ENCODE measurements at regions not wholly inside any gene's neighbourhood (a gene's known extent, or its start where the extent isn't known, plus 50 kb on each side); places are given as distances from the start of the nearest gene placed in this dataset.
A peak's percentile ranks its signal among the peaks of the same experiment; 100 is the strongest.

DNA sequence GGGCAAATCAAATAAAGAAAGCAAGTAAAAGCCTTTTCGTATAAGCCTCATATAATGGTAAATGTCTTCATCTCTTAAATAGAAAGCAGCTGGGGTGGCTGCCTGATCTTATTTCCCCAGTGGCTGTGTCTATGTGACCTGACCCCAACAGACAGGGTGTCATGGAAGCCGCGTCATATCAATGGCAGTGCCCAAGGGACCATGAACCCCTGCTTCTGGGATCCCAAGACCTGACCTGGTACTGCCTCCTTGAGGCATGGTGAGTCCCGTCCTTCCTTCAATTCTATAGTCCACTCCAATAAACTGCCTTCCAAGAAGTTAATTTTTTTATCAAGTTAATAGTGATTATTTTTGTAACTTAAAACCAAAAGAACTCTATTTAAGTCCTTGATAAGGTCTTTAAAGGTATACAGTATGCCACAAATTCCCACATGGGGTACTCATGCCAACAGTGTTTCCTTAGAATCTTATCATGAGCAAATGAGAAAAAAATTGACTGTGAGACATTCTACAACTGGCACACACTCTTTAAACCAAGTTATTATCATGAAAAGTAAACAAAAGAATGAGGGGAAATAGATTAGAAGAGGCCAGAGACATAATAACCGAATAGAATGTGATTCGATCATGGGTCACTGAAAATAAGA is 104.6 kb downstream of the ADSS2 start:
- no peak for DNase-seq (ENCODE audit: low read depth in 2 of 2)

DNA sequence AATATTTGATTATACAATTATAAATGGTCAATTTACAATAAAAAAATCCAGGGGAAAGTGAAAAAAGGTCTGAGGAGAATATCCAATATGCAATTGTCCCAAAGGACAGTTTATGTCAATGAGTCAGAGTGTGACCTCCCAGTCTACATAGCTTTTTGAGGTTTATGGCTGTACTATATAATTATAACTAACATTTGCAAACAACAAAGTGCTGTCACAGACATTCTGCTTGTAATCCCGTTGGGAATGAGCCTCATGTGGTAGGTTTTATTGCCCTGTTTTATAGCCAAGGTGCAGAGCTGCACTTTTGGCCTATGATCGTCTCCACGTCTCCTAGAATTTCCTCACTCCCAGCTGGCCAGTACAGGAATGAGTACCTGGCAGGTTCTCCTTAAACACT is 103.8 kb downstream of the ADSS2 start:
- DNase-seq (ENCODE audit: low read depth in 2 of 2): no peak

DNA sequence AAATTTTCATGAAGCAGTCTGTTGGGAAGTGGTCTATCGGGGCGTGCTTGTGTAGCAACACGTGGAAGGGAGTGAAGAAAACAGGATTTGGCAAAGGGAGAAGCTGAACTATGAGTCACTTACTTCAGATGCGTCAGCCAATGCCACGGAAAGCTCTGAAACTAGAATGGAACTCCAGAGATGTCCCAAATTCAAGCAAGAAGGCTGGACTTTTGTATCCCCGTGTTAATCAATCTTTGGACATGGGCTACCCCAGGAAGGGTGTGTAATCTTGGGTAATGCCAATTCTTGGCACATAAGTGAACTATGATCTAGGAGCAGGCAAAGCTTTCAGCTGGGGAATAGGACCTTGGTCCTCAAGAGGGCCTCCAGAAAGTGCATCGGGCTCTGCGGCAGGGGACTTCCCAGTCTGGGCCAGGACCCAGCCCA is 102.6 kb downstream of the ADSS2 start:
- DNase-seq (ENCODE audit: low read depth in 2 of 2): no peak

DNA sequence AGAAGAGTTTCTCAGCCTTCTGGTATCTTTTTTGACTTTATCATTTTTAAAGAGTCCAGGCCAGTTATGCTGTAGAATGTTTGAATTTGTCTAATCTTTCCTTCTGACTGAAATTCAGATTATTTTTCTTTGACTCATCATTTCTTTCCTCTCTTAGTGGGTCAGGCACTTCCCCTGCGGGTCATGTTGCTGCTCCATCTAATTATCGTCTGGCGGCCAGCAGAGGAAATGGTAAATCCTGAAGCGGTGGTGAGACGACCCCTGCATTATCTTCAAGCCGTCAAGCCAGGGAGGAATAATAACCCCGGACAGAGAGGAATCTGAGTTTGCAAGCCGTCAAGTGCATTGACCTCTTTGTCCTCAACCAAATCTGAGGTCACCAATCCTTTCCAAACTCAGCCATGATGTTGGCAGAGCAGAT is 102.1 kb downstream of the ADSS2 start:
- DNase-seq (ENCODE audit: low read depth in 2 of 2): no peak

DNA sequence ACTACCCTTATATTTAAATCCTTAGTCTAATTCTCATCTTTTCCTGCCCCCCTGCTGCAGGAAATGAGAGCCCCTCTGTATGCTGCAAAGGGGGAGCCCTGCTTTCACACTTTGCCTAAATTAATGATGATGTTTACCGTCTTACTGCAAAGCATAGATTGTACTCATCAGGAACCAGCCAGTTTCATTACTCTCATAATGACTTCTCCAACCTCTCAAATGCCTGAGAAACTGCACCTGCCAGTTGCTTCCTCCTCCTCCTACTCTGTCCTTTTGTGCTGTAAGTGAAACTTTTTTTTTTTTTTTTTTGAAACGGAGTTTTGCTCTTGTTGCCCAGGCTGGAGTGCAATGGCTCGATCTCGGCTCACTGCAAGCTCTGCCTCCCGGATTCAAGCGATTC is 101.7 kb downstream of the ADSS2 start:
- DNase-seq (ENCODE audit: low read depth in 2 of 2): no peak

DNA sequence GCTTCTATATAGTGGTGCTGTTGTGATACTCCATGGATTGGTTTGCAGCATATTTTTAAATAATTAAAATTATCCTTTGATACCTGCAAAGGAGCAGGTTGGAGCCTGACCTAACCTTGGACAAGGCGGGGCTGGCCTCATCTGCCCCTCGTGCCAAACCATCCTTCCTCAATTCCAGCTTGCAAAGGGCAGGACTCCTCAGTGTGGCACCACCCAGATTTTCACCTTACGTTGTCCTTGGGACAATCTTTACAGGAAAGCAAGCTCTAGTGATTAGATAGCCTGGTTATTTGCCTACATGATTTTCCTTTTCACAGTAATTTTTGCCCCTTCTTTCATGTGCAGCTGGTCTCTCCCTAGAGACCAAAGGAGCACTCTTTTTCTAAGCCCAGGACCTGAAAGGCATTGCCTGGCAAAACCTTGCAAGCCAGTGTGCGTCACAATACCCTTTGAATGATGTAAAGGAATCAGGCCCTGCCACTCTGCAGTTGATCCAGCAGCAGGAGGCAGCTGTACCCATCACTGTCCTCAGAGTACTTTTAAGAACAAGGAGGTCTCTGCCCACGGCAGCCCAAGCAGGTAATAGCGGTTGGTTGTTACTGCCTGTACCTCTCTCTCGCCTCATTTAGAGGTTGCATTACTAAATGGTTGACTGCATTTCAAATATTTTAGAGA is 99.4 kb downstream of the ADSS2 start:
- no peak for DNase-seq (ENCODE audit: low read depth in 2 of 2)

DNA sequence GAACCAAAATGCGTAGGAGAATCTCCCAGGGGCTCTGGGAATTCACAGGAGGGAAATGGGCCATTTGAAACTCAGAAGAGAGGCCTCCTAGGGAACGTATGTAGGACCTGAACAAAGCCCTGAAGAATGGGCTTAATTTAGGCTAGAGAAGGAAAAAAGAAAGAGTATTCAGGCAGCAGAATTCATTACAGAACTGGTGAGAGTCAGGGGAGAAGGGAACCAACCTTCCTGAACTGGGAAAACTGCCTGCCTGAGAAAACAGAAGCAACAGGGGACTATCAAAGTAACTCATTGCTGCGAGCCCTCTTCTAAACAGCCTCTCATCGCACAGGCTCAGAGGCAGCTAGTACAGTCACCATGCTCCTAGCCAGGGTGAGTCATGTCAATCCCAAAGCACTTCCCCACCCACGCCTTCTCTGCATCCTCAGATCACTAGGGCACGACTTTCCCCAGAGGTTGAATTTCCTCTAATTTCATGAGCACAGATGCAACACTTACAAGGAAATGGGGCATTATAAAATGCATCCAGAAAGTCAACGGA is 98.1 kb downstream of the ADSS2 start:
- DNase-seq (ENCODE audit: low read depth in 2 of 2): peak in 1 of 2 donors; percentile 20

DNA sequence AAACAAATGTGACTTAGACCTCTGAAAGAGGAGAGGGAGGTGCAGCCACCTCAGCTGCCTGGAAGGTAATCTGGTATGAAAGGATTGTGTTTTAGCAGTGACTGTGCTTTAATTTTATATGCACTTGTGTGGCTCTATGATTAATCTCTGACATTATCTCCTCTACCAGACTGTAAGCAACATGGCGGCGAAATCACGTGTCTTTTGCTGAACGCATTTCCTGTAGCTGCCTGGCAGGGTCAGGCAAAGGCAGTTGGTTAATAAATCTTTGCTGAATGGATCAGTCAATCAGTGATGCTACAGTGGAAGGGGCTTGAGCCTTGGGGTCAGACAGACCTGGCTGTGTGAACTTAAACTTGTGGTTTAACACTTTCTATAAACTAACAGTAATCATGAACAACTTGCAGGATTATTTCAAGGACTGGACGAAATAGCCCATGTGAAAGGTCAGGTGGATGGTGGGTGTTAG is 96.9 kb downstream of the ADSS2 start:
- no peak for DNase-seq (ENCODE audit: low read depth in 2 of 2)

DNA sequence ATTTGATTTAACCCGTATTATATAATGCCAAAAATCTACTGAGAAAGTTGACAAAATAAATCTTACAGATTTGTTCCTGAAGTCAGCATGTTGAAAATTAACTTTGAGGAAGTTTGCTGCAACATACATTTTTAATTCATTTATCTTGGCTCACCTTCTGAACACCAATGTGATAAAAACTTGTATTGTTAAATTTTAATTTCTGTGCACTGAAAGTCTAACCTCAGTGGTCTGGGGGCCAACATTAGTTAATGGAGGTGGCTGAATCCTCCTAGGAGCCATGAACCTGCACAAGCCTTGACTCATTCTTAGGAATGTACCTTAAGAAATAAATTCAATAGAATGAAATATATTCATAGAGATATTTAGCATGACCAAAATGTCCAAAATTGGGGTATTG is 95.3 kb downstream of the ADSS2 start:
- DNase-seq (ENCODE audit: low read depth in 2 of 2): no peak
